Skin epidermis (tissue), 12 donors: ENCODE measurements at regions not wholly inside any gene's neighbourhood (a gene's known extent, or its start where the extent isn't known, plus 50 kb on each side); places are given as distances from the start of the nearest gene placed in this dataset.
"Not testable (repeated sequence)": the region's sequence is repeated elsewhere in the genome, so short reads cannot be mapped to it uniquely, and the experiment has no call there.

Experiments used
- H3K27ac ChIP-seq, 21 experiments: fragments of 200-600 bp; sonication (generic) in 11 of 21; one replicate each; pipeline ENCODE4 v1.5.0; 2020; ENCODE audit warnings: mild to moderate bottlenecking in 3 of 21, inconsistent platforms in 2 of 21, moderate library complexity in 2 of 21
- H3K4me3 ChIP-seq, 7 experiments: fragments of 200-600 bp; sonication (generic) in 2 of 7; one replicate each; pipeline ENCODE4 v1.5.0; 2020; ENCODE audit warnings: inconsistent platforms in 2 of 7, mild to moderate bottlenecking in 2 of 7, moderate library complexity in 1 of 7

DNA sequence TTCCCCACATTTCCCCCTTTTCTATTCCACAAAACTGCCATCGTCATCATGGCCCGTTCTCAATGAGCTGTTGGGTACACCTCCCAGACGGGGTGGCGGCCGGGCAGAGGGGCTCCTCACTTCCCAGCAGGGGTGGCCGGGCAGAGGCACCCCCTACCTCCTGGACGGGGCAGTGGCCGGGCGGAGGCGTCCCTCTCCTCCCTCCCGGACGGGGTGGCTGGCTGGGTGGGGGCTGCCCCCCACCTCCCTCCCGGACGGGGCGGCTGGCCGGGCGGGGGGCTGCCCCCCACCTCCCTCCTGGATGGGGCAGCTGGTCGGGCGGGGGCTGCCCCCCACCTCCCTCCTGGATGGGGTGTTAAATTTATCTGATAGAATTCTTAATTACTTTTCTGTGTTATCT is 250.9 kb upstream of the B3GALT2 start:
- H3K4me3 ChIP-seq = not testable (repeated sequence)
- H3K27ac ChIP-seq = peak overlapping the region in 1 of 21 experiments; percentile 69

DNA sequence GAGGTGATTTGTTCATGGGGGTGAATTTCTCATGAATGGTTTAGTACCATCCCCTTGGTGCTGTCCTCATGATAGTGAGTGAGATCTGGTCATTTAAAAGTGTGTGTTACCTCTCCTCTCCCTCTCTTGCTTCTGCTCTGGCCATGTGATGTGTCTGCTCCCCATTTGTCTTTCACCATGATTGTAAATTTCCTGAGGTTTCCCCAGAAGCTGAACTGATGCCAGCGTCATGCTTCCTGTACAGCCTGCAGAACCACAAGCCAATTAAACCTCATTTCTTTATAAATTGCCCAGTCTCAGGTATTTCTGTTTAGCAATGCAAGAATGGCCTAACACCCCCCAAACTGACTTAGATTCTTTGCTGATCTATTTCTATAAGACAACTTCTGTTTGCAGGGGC is 249.4 kb upstream of the B3GALT2 start:
- H3K27ac ChIP-seq = no peak overlapping the region

GRCh38 chr1:193434319-193434718 is 247.9 kb upstream of the B3GALT2 start:
- Histone ChIP-seq H3K27ac (no peak overlapping the region), H3K4me3 (no peak overlapping the region)

More for the DNA sequence above, 249.4 kb upstream of the B3GALT2 start:
- no peak overlapping the region for H3K4me3 ChIP-seq

- Histone ChIP-seq H3K4me3 (no peak overlapping the region), H3K27ac (no peak overlapping the region)
Measured at GRCh38 chr1:193433599-193433998, 247.2 kb upstream of the B3GALT2 start.

- Histone ChIP-seq H3K27ac (no peak overlapping the region), H3K4me3 (no peak overlapping the region)
Measured at GRCh38 chr1:193432979-193433587, 246.7 kb upstream of the B3GALT2 start.

DNA sequence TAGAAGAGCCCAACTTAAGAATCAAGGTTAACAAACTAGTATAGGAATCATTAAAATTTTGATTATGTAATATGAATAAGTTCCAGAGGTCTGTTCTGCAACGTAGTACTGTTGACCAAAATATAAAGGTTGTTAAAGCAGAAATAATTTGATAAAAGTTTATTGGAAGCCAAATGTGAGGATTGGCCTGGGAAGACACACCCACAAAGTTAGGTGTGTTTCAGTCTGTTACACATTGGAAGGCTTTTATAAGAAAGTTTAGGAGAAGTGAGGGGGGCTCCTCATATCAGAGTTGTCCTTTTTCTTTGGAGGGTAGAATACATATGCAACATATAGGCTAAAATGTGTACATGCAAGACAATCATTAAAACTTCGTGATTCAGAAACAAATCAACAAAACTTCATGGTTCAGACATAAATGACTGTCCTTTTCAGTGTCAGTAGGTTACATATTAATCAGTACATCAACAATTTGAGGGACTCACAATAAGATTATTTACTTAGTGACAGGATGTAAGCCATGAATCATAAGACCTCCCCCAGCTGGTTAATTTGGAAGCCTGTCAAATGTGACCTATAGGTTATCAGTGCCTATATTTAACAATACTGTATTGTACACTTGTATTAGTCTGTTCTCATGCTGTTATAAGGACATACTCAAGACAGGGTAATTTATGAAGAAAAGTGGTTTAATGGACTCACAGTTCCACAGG is 245.0 kb upstream of the B3GALT2 start:
- Histone ChIP-seq H3K27ac (no peak overlapping the region), H3K4me3 (no peak overlapping the region)

GRCh38 chr1:193427524-193427923 is 241.1 kb upstream of the B3GALT2 start:
- Histone ChIP-seq H3K27ac (no peak overlapping the region), H3K4me3 (no peak overlapping the region)

DNA sequence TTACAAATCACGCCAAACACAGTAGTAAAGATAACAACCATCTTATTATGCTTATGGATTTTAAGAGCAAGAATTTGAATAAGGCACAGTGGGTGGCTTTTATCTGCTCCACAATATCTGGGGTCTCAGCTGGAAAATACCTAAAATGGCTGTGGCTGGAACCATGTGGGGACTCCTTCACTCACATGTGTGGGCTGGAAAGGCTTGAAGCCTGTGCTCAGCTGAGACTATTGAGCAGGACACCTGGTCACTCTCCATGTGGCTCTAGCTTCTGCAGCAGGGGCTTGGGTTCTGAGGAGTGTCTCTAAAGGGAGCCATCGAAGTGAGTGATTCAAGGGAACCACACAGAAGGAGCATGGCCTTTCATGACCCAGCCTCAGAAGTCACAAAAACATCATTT is 239.6 kb upstream of the B3GALT2 start:
- H3K27ac ChIP-seq = no peak overlapping the region
- H3K4me3 ChIP-seq = no peak overlapping the region

- no peak overlapping the region for H3K4me3 ChIP-seq
- no peak overlapping the region for H3K27ac ChIP-seq
Measured at GRCh38 chr1:193421487-193421886, 235.1 kb upstream of the B3GALT2 start.

DNA sequence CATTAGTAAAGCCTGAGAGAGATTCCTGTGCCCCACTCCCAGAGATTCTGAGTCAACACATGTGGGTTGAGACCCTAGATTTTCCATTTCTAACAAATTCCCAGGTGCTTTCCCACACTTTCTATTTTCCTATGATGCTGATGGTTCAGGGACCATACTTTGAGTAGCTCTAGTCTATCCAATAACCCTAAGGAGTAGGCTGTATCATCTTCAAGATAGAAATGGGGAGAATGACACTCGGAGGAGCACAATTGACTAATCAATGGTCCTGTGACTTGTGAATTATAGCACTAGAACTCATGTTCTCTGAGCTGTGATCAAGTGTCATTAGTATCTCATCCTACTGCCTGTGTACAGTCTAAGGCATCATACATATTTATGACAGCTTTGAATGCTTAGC is 232.9 kb upstream of the B3GALT2 start:
- no peak overlapping the region for H3K4me3 ChIP-seq

GRCh38 chr1:193418745-193419058 is 232.3 kb upstream of the B3GALT2 start:
- Histone ChIP-seq H3K4me3 (peak overlapping the region in 2 of 7 experiments; percentile 14 to 20), H3K27ac (peak overlapping the region in 6 of 21 experiments; percentile 20 to 69 (median 36))

More for the DNA sequence above, 232.9 kb upstream of the B3GALT2 start:
- H3K27ac ChIP-seq = no peak overlapping the region

DNA sequence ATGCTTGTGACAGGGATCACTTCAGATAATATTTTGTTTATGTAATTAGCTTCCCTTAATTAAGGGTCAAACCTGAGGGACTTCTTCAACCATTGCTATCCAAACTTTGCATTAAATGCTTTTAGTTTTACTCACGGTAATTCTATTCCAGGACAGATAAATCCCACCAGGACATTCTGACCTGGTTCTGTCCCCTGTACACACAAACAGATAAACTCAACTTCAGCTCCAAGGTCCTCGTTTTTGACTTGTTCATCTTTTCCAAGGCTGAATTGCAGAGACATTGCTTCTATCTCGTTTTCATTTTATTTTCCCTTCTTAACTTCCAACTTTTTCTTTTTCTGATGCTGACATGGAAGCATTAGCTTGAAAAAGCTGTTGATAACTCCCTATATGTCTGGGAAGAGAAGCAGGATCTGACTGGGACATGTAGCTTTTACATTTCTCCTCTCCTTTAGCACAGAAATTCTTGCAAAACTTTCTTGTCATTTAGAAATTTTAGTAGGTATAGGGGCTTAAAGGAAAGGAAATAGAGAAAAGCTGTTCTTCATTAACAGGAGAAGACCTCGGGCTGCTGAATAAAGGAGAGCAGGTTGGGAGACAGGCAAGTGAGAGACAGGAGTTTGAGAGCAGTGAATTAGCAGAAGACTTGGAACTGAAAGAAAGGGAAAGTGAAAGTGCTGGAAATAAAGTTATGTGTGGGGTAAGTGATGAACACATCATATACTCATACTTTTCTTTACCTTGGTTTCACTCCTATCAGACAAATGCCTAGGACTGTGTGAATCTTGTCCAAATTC is 231.7 kb upstream of the B3GALT2 start:
- Histone ChIP-seq H3K27ac (peak overlapping the region in 8 of 21 experiments; percentile 10 to 69 (median 22)), H3K4me3 (peak overlapping the region in 2 of 7 experiments; percentile 14 to 20)

GRCh38 chr1:193417403-193417802 is 231.0 kb upstream of the B3GALT2 start:
- Histone ChIP-seq H3K27ac (no peak overlapping the region), H3K4me3 (no peak overlapping the region)

DNA sequence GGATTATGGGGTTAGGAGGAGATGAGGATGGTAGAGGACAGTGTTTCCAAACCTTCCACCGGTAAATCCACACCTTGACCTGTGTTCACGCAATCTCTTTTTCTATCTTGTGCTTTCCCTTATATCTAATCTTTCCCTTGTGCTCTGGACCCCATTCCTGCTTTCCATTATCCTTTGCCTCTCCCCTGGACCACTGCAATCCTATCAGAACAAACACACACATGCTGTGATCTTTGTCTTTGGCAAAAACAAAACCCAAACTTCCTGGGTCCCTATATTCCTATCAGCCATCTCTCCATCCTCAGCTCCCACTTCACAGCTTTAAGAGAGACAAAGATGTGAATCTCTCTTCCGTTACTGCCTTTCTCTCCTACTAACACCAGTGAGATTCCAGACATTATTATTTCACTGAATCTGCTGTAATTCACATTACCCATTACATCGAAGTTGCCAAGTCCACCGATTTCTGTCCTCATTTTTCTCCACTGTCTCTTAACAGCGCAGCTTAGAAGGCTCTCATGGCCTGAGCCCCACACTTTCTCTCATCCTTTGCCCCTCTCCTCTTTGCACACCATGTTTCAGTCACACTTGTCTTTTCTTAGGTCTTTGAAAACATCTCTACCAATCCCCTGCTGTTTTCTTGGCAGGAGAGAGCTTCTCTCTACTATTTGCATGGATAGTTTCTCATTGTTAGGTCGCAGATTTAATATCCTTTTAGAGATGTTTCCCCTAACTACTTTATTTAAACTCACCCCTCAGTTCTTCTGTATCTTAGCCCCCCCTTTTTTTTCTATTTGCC is 230.0 kb upstream of the B3GALT2 start:
- no peak overlapping the region for H3K27ac ChIP-seq

GRCh38 chr1:193415256-193415655 is 228.8 kb upstream of the B3GALT2 start:
- Histone ChIP-seq H3K4me3 (no peak overlapping the region), H3K27ac (no peak overlapping the region)

More for the DNA sequence above, 230.0 kb upstream of the B3GALT2 start:
- no peak overlapping the region for H3K4me3 ChIP-seq

DNA sequence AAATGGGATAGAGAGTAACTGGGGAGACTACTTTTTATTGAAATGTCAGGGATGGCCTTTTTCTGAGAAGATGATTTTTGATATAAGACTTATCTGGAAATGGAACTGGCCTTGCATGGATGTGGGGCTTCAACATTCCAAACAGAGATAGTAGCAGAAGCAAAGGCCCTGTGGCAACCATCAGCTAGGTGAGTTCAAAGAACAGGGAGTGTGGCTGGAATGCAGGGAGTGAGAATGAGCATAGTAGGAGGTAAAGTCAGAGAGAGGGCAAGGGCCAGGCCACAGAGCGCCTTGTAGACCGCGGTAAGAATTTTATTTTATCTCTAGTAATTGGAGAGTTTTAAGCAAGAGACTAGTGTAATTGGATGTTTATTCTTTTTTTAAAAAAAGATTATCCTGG is 227.0 kb upstream of the B3GALT2 start:
- Histone ChIP-seq H3K27ac (no peak overlapping the region), H3K4me3 (no peak overlapping the region)

GRCh38 chr1:193412748-193413147 is 226.3 kb upstream of the B3GALT2 start:
- Histone ChIP-seq H3K27ac (peak overlapping the region in 1 of 21 experiments; percentile 42), H3K4me3 (no peak overlapping the region)

DNA sequence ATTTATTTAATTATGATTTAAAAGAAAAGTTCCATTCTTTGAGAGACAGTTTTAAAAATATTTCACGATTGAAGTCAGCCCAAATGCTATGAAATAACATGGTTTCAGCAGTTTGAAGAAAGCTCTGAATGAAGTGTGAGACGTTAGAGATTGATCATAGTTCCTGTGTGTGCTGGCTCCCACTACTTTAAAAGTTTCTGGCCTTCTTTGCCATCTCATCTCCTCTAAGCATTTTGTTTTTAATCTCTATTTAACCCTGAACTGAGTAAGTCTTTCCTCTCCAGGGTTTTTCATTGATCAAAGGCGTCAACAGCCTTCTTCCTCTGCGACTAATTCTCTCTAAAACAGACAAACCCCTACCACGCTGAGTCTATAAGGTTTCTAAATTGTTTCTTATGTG is 225.3 kb upstream of the B3GALT2 start:
- H3K27ac ChIP-seq = peak overlapping the region in 2 of 21 experiments; percentile 26 to 42

GRCh38 chr1:193411215-193411614 is 224.8 kb upstream of the B3GALT2 start:
- Histone ChIP-seq H3K4me3 (no peak overlapping the region), H3K27ac (peak overlapping the region in 1 of 21 experiments; percentile 42)

More for the DNA sequence above, 225.3 kb upstream of the B3GALT2 start:
- no peak overlapping the region for H3K4me3 ChIP-seq

GRCh38 chr1:193408782-193409293 is 222.4 kb upstream of the B3GALT2 start:
- peak overlapping the region in 5 of 21 experiments; percentile 12 to 54 (median 28) for H3K27ac ChIP-seq
- no peak overlapping the region for H3K4me3 ChIP-seq
